K562 (cell line): ENCODE measurements at regions not wholly inside any gene's neighbourhood (a gene's known extent, or its start where the extent isn't known, plus 50 kb on each side); places are given as distances from the start of the nearest gene placed in this dataset.
A peak's percentile ranks its signal among the peaks of the same experiment; 100 is the strongest.

ENCODE experiments used
- ATAC-seq: fragments of 200-7000 bp; cut with Tn5 transposase; 3 replicates; pipeline ENCODE4 v1.9.1; 2020; ENCODE audit warnings: moderate library complexity
- BruUV-seq: library from RNA; stranded (reverse); fragments of 400-500 nt; replicated peaks from 2 replicates; lab custom pipeline; 2021; lab: Mats Ljungman, UMichigan
- CTCF ChIA-PET: fragments of 300-600 bp; formaldehyde crosslinking; extraction: SDS; loops from one replicate; lab custom pipeline; 2021; ENCODE audit warnings: low intra/inter-chr PET ratio; lab: Yijun Ruan, JAX
- POLR2A ChIA-PET: fragments of 300-600, 350-650 bp; sonication (Branson Sonifier 250); formaldehyde crosslinking; extraction: SDS; loops from one replicate; lab custom pipeline; 2021; ENCODE audit warnings: antibody characterized with exemption, inconsistent platforms; lab: Yijun Ruan, JAX
- DNase-seq, 4 experiments: peaks; one replicate each; pipeline versions ENCODE4 v3.0.0 to v3.0.0-alpha.2; 2011 to 2018; ENCODE audit warnings: low spot score in 3 of 4, mixed read lengths in 3 of 4; ENCODE audit errors: extremely low read depth in 1 of 4
- FAIRE-seq: peaks from 2 replicates; lab custom pipeline; 2011; peaks lifted over from hg19 to GRCh38; lab: Jason Lieb, UNC
- H2AFZ ChIP-seq: 2 replicates; pipeline ENCODE4 v1.6.0; 2011; ENCODE audit warnings: low read depth, low read length, control low read depth, inconsistent platforms
- H3K27ac ChIP-seq: fragments of 200-600 bp; 3 replicates; pipeline ENCODE4 v1.8.0; 2011; ENCODE audit warnings: low read depth, mild to moderate bottlenecking, control low read depth, inconsistent platforms, low read length, moderate library complexity, mixed read lengths; ENCODE audit errors: extremely low read depth
- H3K27me3 ChIP-seq, 2 experiments: fragments of 300-600 bp in 1 of 2; 2 replicates in 1 of 2; 3 replicates in 1 of 2; pipeline versions ENCODE4 v1.6.0 to v1.8.0; 2011; ENCODE audit warnings: inconsistent platforms in 2 of 2, low read length in 2 of 2, mild to moderate bottlenecking in 1 of 2, mixed read lengths in 1 of 2, moderate library complexity in 1 of 2; ENCODE audit not compliant: control insufficient read depth in 2 of 2, insufficient read depth in 2 of 2
- H3K36me3 ChIP-seq: fragments of 300-600 bp; 3 replicates; pipeline ENCODE4 v1.8.0; 2011; ENCODE audit warnings: mild to moderate bottlenecking, low read length, inconsistent platforms; ENCODE audit not compliant: control insufficient read depth, insufficient read depth
- H3K4me1 ChIP-seq, 2 experiments: fragments of 200-600 bp in 1 of 2; replicated peaks in 1 of 2; 2 replicates in 1 of 2; 3 replicates in 1 of 2; pipeline versions ENCODE4 v1.5.1 to v1.8.0; 2011; ENCODE audit warnings: inconsistent platforms in 2 of 2, low read length in 2 of 2, mild to moderate bottlenecking in 1 of 2, mixed read lengths in 1 of 2, moderate library complexity in 1 of 2; ENCODE audit not compliant: control insufficient read depth in 2 of 2, insufficient read depth in 2 of 2
- H3K4me2 ChIP-seq: 2 replicates; pipeline ENCODE4 v1.6.1; 2011; ENCODE audit warnings: low read length, control low read depth, inconsistent platforms, mixed read lengths; ENCODE audit not compliant: insufficient read depth
- H3K4me3 ChIP-seq: fragments of 200-600 bp; sonication (generic), shearing (Covaris generic); 2 replicates; pipeline ENCODE4 v1.5.1; 2016; ENCODE audit warnings: control low read depth, inconsistent platforms
- H3K79me2 ChIP-seq: fragments of 200-600 bp; 3 replicates; pipeline ENCODE4 v1.8.0; 2011; ENCODE audit warnings: low read length, inconsistent platforms; ENCODE audit not compliant: control insufficient read depth, insufficient read depth
- H3K9ac ChIP-seq, 2 experiments: 2 replicates each; pipeline versions ENCODE4 v1.6.0 to v1.6.1; 2011; ENCODE audit warnings: low read depth in 2 of 2, low read length in 2 of 2, control low read depth in 1 of 2, inconsistent platforms in 1 of 2, mild to moderate bottlenecking in 1 of 2, mixed read lengths in 1 of 2; ENCODE audit not compliant: insufficient read depth in 1 of 2
- H3K9me1 ChIP-seq: one replicate; pipeline ENCODE4 v1.6.0; 2011; ENCODE audit warnings: inconsistent platforms, mild to moderate bottlenecking, low read length, moderate library complexity; ENCODE audit not compliant: control insufficient read depth, insufficient read depth
- H3K9me3 ChIP-seq: replicated peaks from 2 replicates; pipeline ENCODE4 v1.5.1; 2011; ENCODE audit warnings: low read depth, low read length, inconsistent platforms; ENCODE audit not compliant: control insufficient read depth, insufficient read depth
- H4K20me1 ChIP-seq: replicated peaks from 2 replicates; pipeline ENCODE4 v1.6.1; 2011; ENCODE audit warnings: low read length, inconsistent platforms, mixed read lengths; ENCODE audit not compliant: control insufficient read depth, insufficient read depth
- ATF1 ChIP-seq, 2 experiments: fragments of 450-650 bp in 1 of 2; IDR thresholded peaks; 2 replicates each; pipeline ENCODE4 v1.6.1; 2016; ENCODE audit warnings: missing compliant biosample characterization in 1 of 2, missing genetic modification characterization in 1 of 2
- BCOR ChIP-seq: fragments of 450-650 bp; IDR thresholded peaks from 2 replicates; pipeline ENCODE4 v1.6.1; 2016
- CBX3 ChIP-seq, 2 experiments: IDR thresholded peaks; 1 replicate in 1 of 2; 2 replicates in 1 of 2; pipeline ENCODE4 v1.6.1; 2012; ENCODE audit warnings: inconsistent platforms in 2 of 2, low read length in 2 of 2, borderline replicate concordance in 1 of 2, control low read depth in 1 of 2
- CHD1 ChIP-seq: fragments of 200-600 bp; sonication (generic); IDR thresholded peaks from one replicate; pipeline ENCODE4 v1.6.1; 2012; ENCODE audit warnings: mild to moderate bottlenecking, moderate library complexity, low read length, inconsistent platforms
- E2F3 ChIP-seq: fragments of 250-450 bp; sonication (Bioruptor Pico); IDR thresholded peaks from 2 replicates; pipeline ENCODE4 v1.4.0; 2020; ENCODE audit warnings: mild to moderate bottlenecking
- NCOA2 ChIP-seq, 2 experiments: fragments of 450-650 bp; IDR thresholded peaks; 2 replicates each; pipeline ENCODE4 v1.6.1; 2018; ENCODE audit warnings: mild to moderate bottlenecking in 2 of 2, moderate library complexity in 1 of 2; ENCODE audit not compliant: partially characterized antibody in 2 of 2
- RBFOX2 ChIP-seq: fragments of 200-400 bp; formaldehyde crosslinking; IDR thresholded peaks from 2 replicates; pipeline ENCODE4 v1.6.1; 2017; ENCODE audit warnings: low read depth, mild to moderate bottlenecking, low read length, moderate library complexity
- RBM25 ChIP-seq: fragments of 200-400 bp; formaldehyde crosslinking; IDR thresholded peaks from 2 replicates; pipeline ENCODE4 v1.6.1; 2018; ENCODE audit warnings: low read length, low read depth, moderate library complexity; ENCODE audit not compliant: severe bottlenecking
- TCF7 ChIP-seq: sonication (generic); IDR thresholded peaks from 2 replicates; pipeline ENCODE4 v1.6.1; 2016; ENCODE audit warnings: antibody characterized with exemption, borderline replicate concordance
- TRIM28 ChIP-seq: fragments of 450-650 bp; IDR thresholded peaks from 2 replicates; pipeline ENCODE4 v1.6.1; 2017
- ZFPM2 ChIP-seq: fragments of 250-450 bp; sonication (Bioruptor Pico); IDR thresholded peaks from 2 replicates; pipeline ENCODE4 v1.5.1; 2022; ENCODE audit warnings: mild to moderate bottlenecking
- ZNF311 ChIP-seq: fragments of 250-450 bp; sonication (Bioruptor Pico); IDR thresholded peaks from 2 replicates; pipeline ENCODE4 v1.4.0; 2020; ENCODE audit warnings: mild to moderate bottlenecking, moderate library complexity
- ZNF75A ChIP-seq: fragments of 450-650 bp; formaldehyde crosslinking; IDR thresholded peaks from 2 replicates; pipeline ENCODE4 v1.4.0; 2020; ENCODE audit warnings: mild to moderate bottlenecking
- WGBS: fragments of 100-300 bp; shearing (Covaris generic); methylation state at CpG from one replicate; pipeline ENCODE4 v1.1.6; 2016; ENCODE audit warnings: low coverage, mixed read lengths; ENCODE audit not compliant: insufficient coverage; ENCODE audit errors: missing lambda C conversion rate; 5-methylcytosine and 5-hydroxymethylcytosine counted together
- in situ Hi-C: fragments of 300-500 bp; cut with MboI; formaldehyde crosslinking; loops from 4 replicates; pipeline ENCODE4 v1.15.0; 2018; ENCODE audit warnings: inconsistent platforms, mixed read lengths
- intact Hi-C: fragments of 100-400 bp; cut with micrococcal nuclease; formaldehyde crosslinking; loops from 2 replicates; pipeline ENCODE4 v1.14.2; 2022

GRCh38 chr12:113581342-113581741 is 109.7 kb upstream of the LHX5 start:
- FAIRE-seq, result no peak

GRCh38 chr12:113580437-113580836 is 108.8 kb upstream of the LHX5 start:
- H3K9me3 ChIP-seq, result peaks cover 5% of the 10 kb centered on the region
- H3K4me1 ChIP-seq, result peaks cover 5 to 28% of the 10 kb centered on the region in 2 experiments; a peak in 4 of 5 replicates
- TF ChIP-seq E2F3 (no peak), NCOA2 (IDR thresholded peaks at IDR 0.05; ENCODE audit: partially characterized antibody in 2 of 2) (no peak), ZFPM2 (CRISPR knock-in tag) (no peak), CHD1 (no peak), ATF1 (CRISPR knock-in tag; IDR thresholded peaks at IDR 0.05) (no peak), ATF1 (tag; IDR thresholded peaks at IDR 0.05) (peak; percentile 21; the same call in 1 of the 2 replicates), ZNF75A (no peak), BCOR (no peak)
- TF ChIP-seq, all 486 proteins: peak for 1
- Histone ChIP-seq H3K36me3 (no peaks in the 10 kb centered on the region), H3K27me3 (peaks cover 3 to 13% of the 10 kb centered on the region in 2 experiments; a peak in 3 of 5 replicates), H3K79me2 (no peaks in the 10 kb centered on the region), H3K27ac (no peak overlapping the region), H3K4me2 (no peak overlapping the region), H3K9ac (no peak overlapping the region), H2AFZ (no peak overlapping the region), H3K9me1 (no peaks in the 10 kb centered on the region), H4K20me1 (no peaks in the 10 kb centered on the region; the same call in 1 of the 2 replicates), H3K4me3 (no peak overlapping the region)
- ChIA-PET CTCF (no interaction called here), POLR2A (no interaction called here)
- intact Hi-C loops (loop anchor here (10.0 kb wide), 1 partner anchor 116 kb away; no protein-coding TSS in a partner anchor), in situ Hi-C loops (no loop called here)
- FAIRE-seq (no peak), DNase-seq (no peak), ATAC-seq (no peak)
- no TSS peak for BruUV-seq
- WGBS, result 8% methylated on average over 2 of the region's 2 CpGs

More at GRCh38 chr12:113581342-113581741, 109.7 kb upstream of the LHX5 start:
- POLR2A ChIA-PET, result interaction anchor here (1.3 kb wide), 1 partner anchor 10 kb away, joined by 5 read pairs; no protein-coding TSS in a partner anchor
- Histone ChIP-seq H3K36me3 (no peaks in the 10 kb centered on the region), H3K9ac (no peak overlapping the region), H3K4me2 (no peak overlapping the region), H3K9me3 (peaks cover 5% of the 10 kb centered on the region), H4K20me1 (no peaks in the 10 kb centered on the region; the same call in 1 of the 2 replicates), H2AFZ (no peak overlapping the region)
- intact Hi-C loops, result loop anchor here (10.0 kb wide), 1 partner anchor 117 kb away; no protein-coding TSS in a partner anchor
- TF ChIP-seq CBX3 (IDR thresholded peaks at IDR 0.05; ENCODE audit: borderline replicate concordance in 1 of 2, low read length in 2 of 2) (0 out of 3 replicates have a peak, but pooled peaks of 1 of the 2 experiments have one; percentile 41), TCF7 (no peak), TRIM28 (0 out of 2 replicates have a peak, but pooled peaks have one; percentile 40), ZNF311 (CRISPR knock-in tag) (no peak), RBFOX2 (no peak), RBM25 (peak; percentile 56)
- TF ChIP-seq, all 486 proteins: peak for 3
- DNase-seq (no peak), ATAC-seq (no peak)
- H3K27me3 ChIP-seq, result peaks cover 0 to 5% of the 10 kb centered on the region in 2 experiments; a peak in 1 of 5 replicates
- CTCF ChIA-PET, result no interaction called here
- in situ Hi-C loops, result no loop called here
- peaks cover 4 to 33% of the 10 kb centered on the region in 2 experiments; a peak in 4 of 5 replicates for H3K4me1 ChIP-seq
- no peaks in the 10 kb centered on the region for H3K79me2 ChIP-seq
- no peak overlapping the region for H3K4me3 ChIP-seq
- no peaks in the 10 kb centered on the region for H3K9me1 ChIP-seq
- BruUV-seq, result no TSS peak
- H3K27ac ChIP-seq, result no peak overlapping the region
